ENCODE measurements at regions not wholly inside any gene's neighbourhood (a gene's known extent, or its start where the extent isn't known, plus 50 kb on each side); places are given as distances from the start of the nearest gene placed in this dataset.

DNA sequence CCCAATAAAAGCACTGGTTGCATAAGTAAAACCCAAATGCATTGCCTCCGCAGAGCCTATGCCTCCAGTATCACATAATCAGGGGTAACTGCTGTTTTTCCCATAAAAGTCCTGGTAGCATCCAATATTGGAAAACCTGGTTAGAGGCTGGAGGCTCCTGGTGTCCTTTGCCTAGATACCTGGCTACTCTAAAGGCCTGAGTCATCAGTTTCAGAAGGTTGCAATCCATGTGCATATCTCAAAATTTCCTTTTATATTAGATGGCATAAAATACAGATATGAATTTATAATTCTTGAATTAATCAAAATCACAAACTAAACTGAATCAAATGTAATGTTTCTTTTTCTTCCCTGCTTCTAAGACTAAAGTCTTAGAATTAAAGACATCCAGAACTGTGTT is 164.2 kb upstream of the DCN start:
- ATAC-seq (no peak), DNase-seq (no peak)
- no peak overlapping the region for H3K4me3 ChIP-seq (ENCODE audit: low read length)
- no peaks in the 10 kb centered on the region for H3F3A ChIP-seq (ENCODE audit: low read length, unreplicated experiment)
- no peaks in the 10 kb centered on the region for H3K9me2 ChIP-seq (replicated peaks; ENCODE audit: low read length)
- TF ChIP-seq EZH2phosphoT487 (IDR thresholded peaks at IDR 0.05; ENCODE audit: borderline replicate concordance, low read length) (no peak), EZH2 (IDR thresholded peaks at IDR 0.05; ENCODE audit: low read length, unreplicated experiment) (no peak)
- TF ChIP-seq, protein P1, sequence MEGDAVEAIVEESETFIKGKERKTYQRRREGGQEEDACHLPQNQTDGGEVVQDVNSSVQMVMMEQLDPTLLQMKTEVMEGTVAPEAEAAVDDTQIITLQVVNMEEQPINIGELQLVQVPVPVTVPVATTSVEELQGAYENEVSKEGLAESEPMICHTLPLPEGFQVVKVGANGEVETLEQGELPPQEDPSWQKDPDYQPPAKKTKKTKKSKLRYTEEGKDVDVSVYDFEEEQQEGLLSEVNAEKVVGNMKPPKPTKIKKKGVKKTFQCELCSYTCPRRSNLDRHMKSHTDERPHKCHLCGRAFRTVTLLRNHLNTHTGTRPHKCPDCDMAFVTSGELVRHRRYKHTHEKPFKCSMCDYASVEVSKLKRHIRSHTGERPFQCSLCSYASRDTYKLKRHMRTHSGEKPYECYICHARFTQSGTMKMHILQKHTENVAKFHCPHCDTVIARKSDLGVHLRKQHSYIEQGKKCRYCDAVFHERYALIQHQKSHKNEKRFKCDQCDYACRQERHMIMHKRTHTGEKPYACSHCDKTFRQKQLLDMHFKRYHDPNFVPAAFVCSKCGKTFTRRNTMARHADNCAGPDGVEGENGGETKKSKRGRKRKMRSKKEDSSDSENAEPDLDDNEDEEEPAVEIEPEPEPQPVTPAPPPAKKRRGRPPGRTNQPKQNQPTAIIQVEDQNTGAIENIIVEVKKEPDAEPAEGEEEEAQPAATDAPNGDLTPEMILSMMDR (conservative IDR thresholded peaks at IDR 0.05; ENCODE audit: low read depth, low read length): no peak
- no peaks in the 10 kb centered on the region for H3K36me3 ChIP-seq (ENCODE audit: low read depth, low read length)
- CTCF ChIA-PET: no interaction called here
- H3K27ac ChIP-seq (ENCODE audit: low read length): no peak overlapping the region
- POLR2A ChIA-PET (ENCODE audit: unreplicated experiment): no interaction called here
- intact Hi-C loops (cut with micrococcal nuclease): no loop called here
- H3K9ac ChIP-seq (ENCODE audit: low read length): no peak overlapping the region
- H2AFZ ChIP-seq (ENCODE audit: low read length): no peak overlapping the region
- no peaks in the 10 kb centered on the region for H3K9me3 ChIP-seq (ENCODE audit: low read length)
- H3K4me1 ChIP-seq (ENCODE audit: insufficient read depth, low read length): no peaks in the 10 kb centered on the region
- no peaks in the 10 kb centered on the region for H3K79me2 ChIP-seq (ENCODE audit: low read length)
- H3K4me2 ChIP-seq (ENCODE audit: low read length): no peak overlapping the region
- H4K20me1 ChIP-seq (ENCODE audit: low read length): no peaks in the 10 kb centered on the region
- no TSS peak for BruUV-seq (replicated peaks)
- H3K27me3 ChIP-seq (ENCODE audit: low read length): peaks cover 3% of the 10 kb centered on the region; the same call in 1 of the 2 replicates

DNA sequence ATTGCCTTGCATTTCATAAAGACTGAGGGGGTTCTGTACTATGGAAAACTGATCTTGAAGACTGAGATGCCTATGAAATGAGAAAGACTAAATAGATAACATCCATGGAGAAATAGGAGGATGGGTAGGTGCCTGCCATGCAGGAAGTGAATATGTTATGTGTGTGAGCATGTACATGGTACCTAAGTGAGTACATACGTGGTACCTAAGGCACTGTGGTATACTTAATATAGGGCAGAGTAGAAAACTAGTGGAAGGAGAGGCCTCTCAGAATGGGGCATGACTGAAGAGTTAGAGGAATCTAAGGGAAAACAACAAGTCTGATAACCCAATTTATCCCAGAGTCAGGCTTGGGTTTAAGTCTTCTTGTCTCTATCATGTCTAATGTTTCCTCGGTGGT is 161.8 kb upstream of the DCN start:
- ChIA-PET POLR2A (ENCODE audit: unreplicated experiment) (no interaction called here), CTCF (no interaction called here)
- intact Hi-C loops (cut with micrococcal nuclease): no loop called here

DNA sequence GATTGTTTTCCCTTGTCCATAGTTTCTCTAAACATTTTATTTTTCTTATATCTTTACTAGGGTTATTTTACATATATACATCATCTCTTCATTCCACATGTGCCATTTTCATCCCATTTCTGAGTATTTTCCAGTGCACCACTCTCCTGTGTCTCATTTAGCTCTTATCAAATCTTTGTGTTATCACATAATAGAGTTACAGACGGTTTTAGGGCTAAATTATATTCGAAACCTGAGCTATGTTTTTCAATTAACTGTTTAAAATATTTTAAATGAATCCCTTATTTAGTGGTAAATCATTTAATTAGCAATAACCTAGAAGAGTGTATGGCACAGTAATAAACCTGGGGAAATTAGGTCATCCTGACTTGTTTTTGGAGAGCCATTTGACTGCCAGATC is 160.4 kb upstream of the DCN start:
- Histone ChIP-seq H3F3A (ENCODE audit: low read length, unreplicated experiment) (no peaks in the 10 kb centered on the region), H3K4me2 (ENCODE audit: low read length) (no peak overlapping the region), H3K4me3 (ENCODE audit: low read length) (no peak overlapping the region), H3K79me2 (ENCODE audit: low read length) (no peaks in the 10 kb centered on the region), H2AFZ (ENCODE audit: low read length) (no peak overlapping the region), H3K9me3 (ENCODE audit: low read length) (no peaks in the 10 kb centered on the region), H3K36me3 (ENCODE audit: low read depth, low read length) (no peaks in the 10 kb centered on the region), H3K4me1 (ENCODE audit: insufficient read depth, low read length) (no peaks in the 10 kb centered on the region), H3K9ac (ENCODE audit: low read length) (no peak overlapping the region), H3K27me3 (ENCODE audit: low read length) (peaks cover 3% of the 10 kb centered on the region; the same call in 1 of the 2 replicates), H4K20me1 (ENCODE audit: low read length) (no peaks in the 10 kb centered on the region), H3K27ac (ENCODE audit: low read length) (no peak overlapping the region), H3K9me2 (replicated peaks; ENCODE audit: low read length) (no peaks in the 10 kb centered on the region)
- ATAC-seq (no peak), DNase-seq (no peak)
- BruUV-seq (replicated peaks): no TSS peak
- TF ChIP-seq EZH2 (IDR thresholded peaks at IDR 0.05; ENCODE audit: low read length, unreplicated experiment) (no peak), EZH2phosphoT487 (IDR thresholded peaks at IDR 0.05; ENCODE audit: borderline replicate concordance, low read length) (no peak)
- TF ChIP-seq, protein P1 (conservative IDR thresholded peaks at IDR 0.05; ENCODE audit: low read depth, low read length): no peak
- ChIA-PET CTCF (no interaction called here), POLR2A (ENCODE audit: unreplicated experiment) (no interaction called here)
- intact Hi-C loops (cut with micrococcal nuclease): no loop called here

More for the DNA sequence above, 161.8 kb upstream of the DCN start:
- no peak for ATAC-seq
- H4K20me1 ChIP-seq (ENCODE audit: low read length): no peaks in the 10 kb centered on the region
- H3K79me2 ChIP-seq (ENCODE audit: low read length): no peaks in the 10 kb centered on the region
- no peak overlapping the region for H3K27ac ChIP-seq (ENCODE audit: low read length)
- H3K27me3 ChIP-seq (ENCODE audit: low read length): peaks cover 3% of the 10 kb centered on the region; the same call in 1 of the 2 replicates
- no peaks in the 10 kb centered on the region for H3F3A ChIP-seq (ENCODE audit: low read length, unreplicated experiment)
- no peaks in the 10 kb centered on the region for H3K9me3 ChIP-seq (ENCODE audit: low read length)
- no peak overlapping the region for H3K9ac ChIP-seq (ENCODE audit: low read length)
- no peak overlapping the region for H2AFZ ChIP-seq (ENCODE audit: low read length)
- no peak for DNase-seq
- H3K4me2 ChIP-seq (ENCODE audit: low read length): no peak overlapping the region
- H3K9me2 ChIP-seq (replicated peaks; ENCODE audit: low read length): no peaks in the 10 kb centered on the region
- BruUV-seq (replicated peaks): no TSS peak
- H3K36me3 ChIP-seq (ENCODE audit: low read depth, low read length): no peaks in the 10 kb centered on the region
- no peak overlapping the region for H3K4me3 ChIP-seq (ENCODE audit: low read length)
- H3K4me1 ChIP-seq (ENCODE audit: insufficient read depth, low read length): no peaks in the 10 kb centered on the region
- TF ChIP-seq EZH2 (IDR thresholded peaks at IDR 0.05; ENCODE audit: low read length, unreplicated experiment) (no peak), EZH2phosphoT487 (IDR thresholded peaks at IDR 0.05; ENCODE audit: borderline replicate concordance, low read length) (no peak)
- TF ChIP-seq, protein P1 (conservative IDR thresholded peaks at IDR 0.05; ENCODE audit: low read depth, low read length): no peak

Measured in PC-3 (cell line).